HEK293 (cell line): ENCODE measurements at regions not wholly inside any gene's neighbourhood (a gene's known extent, or its start where the extent isn't known, plus 50 kb on each side); places are given as distances from the start of the nearest gene placed in this dataset.

Experiments
- CTCF ChIA-PET: fragments of 350-600 bp; formaldehyde crosslinking; extraction: SDS; loops from one replicate; lab custom pipeline; 2021; ENCODE audit warnings: antibody characterized with exemption; lab: Yijun Ruan, JAX
- POLR2A ChIA-PET: fragments of 300-600 bp; formaldehyde crosslinking; extraction: SDS; loops from one replicate; lab custom pipeline; 2020; ENCODE audit warnings: antibody characterized with exemption, inconsistent platforms; lab: Yijun Ruan, JAX
- H3K27ac ChIP-seq: fragments of 200-500 bp; sonication (Bioruptor generic); 2 replicates; pipeline ENCODE4 v1.5.1; 2014; ENCODE audit warnings: low read depth, low read length, control low read depth, inconsistent platforms; ENCODE audit errors: extremely low read depth
- H3K36me3 ChIP-seq, 2 experiments: fragments of 200-500 bp in 1 of 2; sonication (Bioruptor generic) in 1 of 2; 1 replicate in 1 of 2; 2 replicates in 1 of 2; pipeline ENCODE4 v1.5.1; 2014 to 2017; ENCODE audit warnings: inconsistent platforms in 2 of 2, low read length in 2 of 2; ENCODE audit not compliant: control insufficient read depth in 2 of 2, insufficient read depth in 1 of 2
- H3K4me1 ChIP-seq: fragments of 200-500 bp; sonication (Bioruptor generic); 2 replicates; pipeline ENCODE4 v1.5.1; 2014; ENCODE audit warnings: mild to moderate bottlenecking, low read length, inconsistent platforms; ENCODE audit not compliant: control insufficient read depth, insufficient read depth
- H3K4me3 ChIP-seq: 2 replicates; pipeline ENCODE4 v1.5.1; 2011; ENCODE audit warnings: low read depth, mild to moderate bottlenecking, control low read depth, low read length, moderate library complexity
- H3K9me3 ChIP-seq: fragments of 200-500 bp; sonication (Bioruptor generic); 2 replicates; pipeline ENCODE4 v1.5.1; 2014; ENCODE audit warnings: low read depth, low read length, inconsistent platforms; ENCODE audit not compliant: control insufficient read depth, insufficient read depth
- CTCF ChIP-seq: fragments of 450-650 bp; formaldehyde crosslinking; IDR thresholded peaks from 2 replicates; pipeline ENCODE4 v1.5.1; 2016; ENCODE audit warnings: missing biosample characterization, missing genetic modification characterization
- GLI4 ChIP-seq: fragments of 450-650 bp; formaldehyde crosslinking; IDR thresholded peaks from 2 replicates; pipeline ENCODE4 v1.5.1; 2016; ENCODE audit warnings: missing biosample characterization, missing genetic modification characterization
- HOXA7 ChIP-seq: sonication (generic); formaldehyde crosslinking; IDR thresholded peaks from 2 replicates; pipeline ENCODE4 v1.8.1; 2022; ENCODE audit warnings: missing genetic modification reagents, borderline replicate concordance
- KLF1 ChIP-seq: fragments of 450-650 bp; formaldehyde crosslinking; IDR thresholded peaks from 2 replicates; pipeline ENCODE4 v1.5.1; 2016; ENCODE audit warnings: missing biosample characterization, missing genetic modification characterization
- KLF10 ChIP-seq: fragments of 450-650 bp; IDR thresholded peaks from 2 replicates; pipeline ENCODE4 v1.5.1; 2018; ENCODE audit warnings: missing biosample characterization, mild to moderate bottlenecking, missing genetic modification characterization
- KLF16 ChIP-seq: fragments of 450-650 bp; formaldehyde crosslinking; IDR thresholded peaks from 2 replicates; pipeline ENCODE4 v1.5.1; 2017; ENCODE audit warnings: missing biosample characterization, missing genetic modification characterization
- TSHZ1 ChIP-seq: fragments of 450-650 bp; formaldehyde crosslinking; IDR thresholded peaks from 2 replicates; pipeline ENCODE4 v1.5.1; 2016; ENCODE audit warnings: missing biosample characterization, missing genetic modification characterization, borderline replicate concordance
- YY1 ChIP-seq: fragments of 450-650 bp; formaldehyde crosslinking; IDR thresholded peaks from 2 replicates; pipeline ENCODE4 v1.5.1; 2018; ENCODE audit warnings: missing biosample characterization, missing genetic modification characterization
- ZBTB44 ChIP-seq: fragments of 450-650 bp; IDR thresholded peaks from 2 replicates; pipeline ENCODE4 v1.5.1; 2018; ENCODE audit warnings: missing biosample characterization, mild to moderate bottlenecking, missing genetic modification characterization
- ZBTB49 ChIP-seq: fragments of 450-650 bp; formaldehyde crosslinking; IDR thresholded peaks from 2 replicates; pipeline ENCODE4 v1.5.1; 2016; ENCODE audit warnings: missing biosample characterization, missing genetic modification characterization, low read depth
- ZNF10 ChIP-seq: fragments of 450-650 bp; formaldehyde crosslinking; IDR thresholded peaks from 2 replicates; pipeline ENCODE4 v1.5.1; 2017; ENCODE audit warnings: missing biosample characterization, missing genetic modification characterization
- ZNF202 ChIP-seq: fragments of 450-650 bp; formaldehyde crosslinking; IDR thresholded peaks from 2 replicates; pipeline ENCODE4 v1.5.1; 2016; ENCODE audit warnings: missing biosample characterization, missing genetic modification characterization, borderline replicate concordance
- ZNF26 ChIP-seq: fragments of 450-650 bp; formaldehyde crosslinking; IDR thresholded peaks from 2 replicates; pipeline ENCODE4 v1.5.1; 2016; ENCODE audit warnings: missing biosample characterization, missing genetic modification characterization
- ZNF274 ChIP-seq, 2 experiments: fragments of 200-500 bp in 1 of 2; fragments of 450-650 bp in 1 of 2; sonication (Bioruptor generic) in 1 of 2; formaldehyde crosslinking in 1 of 2; IDR thresholded peaks; 2 replicates each; pipeline versions ENCODE4 v1.5.1 to v1.6.1; 2014 to 2016; ENCODE audit warnings: borderline replicate concordance in 1 of 2, inconsistent platforms in 1 of 2, low read length in 1 of 2, missing biosample characterization in 1 of 2, missing genetic modification characterization in 1 of 2
- ZNF280D ChIP-seq: fragments of 450-650 bp; formaldehyde crosslinking; IDR thresholded peaks from 2 replicates; pipeline ENCODE4 v1.5.1; 2016; ENCODE audit warnings: missing biosample characterization, missing genetic modification characterization
- ZNF311 ChIP-seq: fragments of 450-650 bp; formaldehyde crosslinking; IDR thresholded peaks from 2 replicates; pipeline ENCODE4 v1.5.1; 2017; ENCODE audit warnings: missing biosample characterization, missing genetic modification characterization, borderline replicate concordance
- ZNF362 ChIP-seq: fragments of 450-650 bp; formaldehyde crosslinking; IDR thresholded peaks from 2 replicates; pipeline ENCODE4 v1.5.1; 2016; ENCODE audit warnings: missing biosample characterization, missing genetic modification characterization
- ZNF530 ChIP-seq: fragments of 450-650 bp; formaldehyde crosslinking; IDR thresholded peaks from 2 replicates; pipeline ENCODE4 v1.5.1; 2016; ENCODE audit warnings: low read depth, missing biosample characterization, missing genetic modification characterization
- ZNF560 ChIP-seq: fragments of 450-650 bp; formaldehyde crosslinking; IDR thresholded peaks from 2 replicates; pipeline ENCODE4 v1.5.1; 2017; ENCODE audit warnings: missing biosample characterization, missing genetic modification characterization, borderline replicate concordance
- ZNF596 ChIP-seq: fragments of 450-650 bp; IDR thresholded peaks from 2 replicates; pipeline ENCODE4 v1.5.0; 2018; ENCODE audit warnings: missing biosample characterization, mild to moderate bottlenecking, missing genetic modification characterization, moderate library complexity
- ZNF843 ChIP-seq: fragments of 450-650 bp; formaldehyde crosslinking; IDR thresholded peaks from 2 replicates; pipeline ENCODE4 v1.5.1; 2016; ENCODE audit warnings: missing biosample characterization, missing genetic modification characterization
- ZSCAN16 ChIP-seq: fragments of 450-650 bp; formaldehyde crosslinking; IDR thresholded peaks from 2 replicates; pipeline ENCODE4 v1.5.1; 2016; ENCODE audit warnings: missing biosample characterization, missing genetic modification characterization

GRCh38 chr9:84450029-84450428, 109.5 kb upstream of the SLC28A3 start (continued):
- TF ChIP-seq ZNF202 (no peak), ZNF596 (tag by site-specific recombination) (no peak), ZBTB44 (no peak), ZNF530 (no peak), GLI4 (tag by site-specific recombination) (no peak), KLF1 (no peak), HOXA7 (CRISPR knock-in tag) (no peak)

GRCh38 chr9:84456527-84456926, 116.0 kb upstream of the SLC28A3 start:
- Histone ChIP-seq H3K9me3 (no peaks in the 10 kb centered on the region), H3K36me3 (no peaks in the 10 kb centered on the region), H3K27ac (no peak overlapping the region), H3K4me3 (no peak overlapping the region), H3K4me1 (no peaks in the 10 kb centered on the region)
- POLR2A ChIA-PET: no interaction called here
- CTCF ChIA-PET: interaction anchor here (1.0 kb wide), 1 partner anchor 53 kb away, joined by 3 read pairs; no protein-coding TSS in a partner anchor
- TF ChIP-seq ZBTB49 (tag by site-specific recombination): no peak
- no peak for TF ChIP-seq ZNF10
- TF ChIP-seq ZNF311 (tag by site-specific recombination): no peak
- no peak for TF ChIP-seq KLF10
- TF ChIP-seq TSHZ1: no peak
- no peak for TF ChIP-seq ZNF843
- TF ChIP-seq ZSCAN16 (tag by site-specific recombination): no peak
- TF ChIP-seq ZNF26 (tag by site-specific recombination): no peak
- TF ChIP-seq YY1 (tag by site-specific recombination): no peak
- no peak for TF ChIP-seq ZNF280D (tag by site-specific recombination)
- TF ChIP-seq ZNF274 (IDR thresholded peaks at IDR 0.05; ENCODE audit: low read length): no peak
- no peak for TF ChIP-seq ZNF274 (tag by site-specific recombination; IDR thresholded peaks at IDR 0.05; ENCODE audit: borderline replicate concordance)
- no peak for TF ChIP-seq ZNF362 (tag by site-specific recombination)
- TF ChIP-seq KLF16: no peak
- no peak for TF ChIP-seq ZNF560
- no peak for TF ChIP-seq CTCF (tag by site-specific recombination)
